ENCODE measurements at regions not wholly inside any gene's neighbourhood (a gene's known extent, or its start where the extent isn't known, plus 50 kb on each side); places are given as distances from the start of the nearest gene placed in this dataset.
"Not testable (repeated sequence)": the region's sequence is repeated elsewhere in the genome, so short reads cannot be mapped to it uniquely, and the experiment has no call there.

DNA sequence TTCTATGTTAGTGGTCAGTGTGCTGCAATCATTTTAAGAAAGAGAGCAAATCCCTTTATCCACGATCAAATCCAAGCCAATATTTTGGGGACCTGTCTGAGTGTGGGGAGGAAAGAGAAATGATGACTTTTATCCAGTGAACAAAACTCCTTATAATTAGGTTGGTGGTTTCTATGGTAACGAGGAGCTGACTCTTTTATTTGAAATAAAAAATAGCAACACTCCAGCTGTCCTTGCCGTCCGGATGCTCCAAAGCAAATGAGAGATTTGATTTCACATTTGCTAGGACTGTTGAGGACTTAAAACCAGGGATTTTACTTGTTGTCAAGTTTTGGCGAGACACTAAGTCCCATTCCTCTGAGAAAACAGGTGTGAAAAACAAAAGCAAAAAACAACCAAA is 154.0 kb upstream of the PRICKLE2 start:
- peak; percentile 71 for DNase-seq
- no peaks in the 10 kb centered on the region for H3K27me3 ChIP-seq (ENCODE audit: control insufficient read depth, insufficient read depth, low read length)
- no CpG with 5 or more reads among the region's 5 CpGs for WGBS (ENCODE audit: insufficient coverage)
- H3K4me1 ChIP-seq (ENCODE audit: control insufficient read depth, insufficient read depth, low read length): no peaks in the 10 kb centered on the region
- H3K9me3 ChIP-seq (replicated peaks; ENCODE audit: control insufficient read depth, low read depth, low read length): peaks cover 2% of the 10 kb centered on the region
- no peaks in the 10 kb centered on the region for H3K36me3 ChIP-seq (ENCODE audit: control insufficient read depth, insufficient read depth, low read length)
- H3K4me3 ChIP-seq (ENCODE audit: low read length): no peak overlapping the region
- H3K27ac ChIP-seq (ENCODE audit: low read length): no peak overlapping the region

DNA sequence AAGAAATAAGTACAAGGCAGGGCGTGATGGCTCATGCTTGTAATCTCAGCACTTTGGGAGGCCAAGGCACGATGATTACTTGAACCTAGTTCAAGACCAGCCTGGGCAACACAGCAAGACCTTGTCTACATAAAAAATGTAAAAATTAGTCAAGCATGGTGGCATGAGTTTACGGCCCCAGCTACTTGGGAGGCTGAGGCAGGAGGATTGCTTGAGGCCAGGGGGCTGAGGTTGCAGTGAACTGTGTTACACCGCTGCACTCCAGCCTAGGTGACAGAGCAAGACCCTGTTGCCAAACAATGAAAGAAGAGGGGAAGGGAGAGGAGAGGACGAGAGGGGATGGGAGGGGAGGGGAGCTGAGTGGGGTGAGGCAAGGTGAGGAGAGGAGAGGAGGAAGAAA is 152.7 kb upstream of the PRICKLE2 start:
- WGBS (ENCODE audit: insufficient coverage): 93% methylated on average over 5 of the region's 5 CpGs
- H3K36me3 ChIP-seq (ENCODE audit: control insufficient read depth, insufficient read depth, low read length): no peaks in the 10 kb centered on the region

DNA sequence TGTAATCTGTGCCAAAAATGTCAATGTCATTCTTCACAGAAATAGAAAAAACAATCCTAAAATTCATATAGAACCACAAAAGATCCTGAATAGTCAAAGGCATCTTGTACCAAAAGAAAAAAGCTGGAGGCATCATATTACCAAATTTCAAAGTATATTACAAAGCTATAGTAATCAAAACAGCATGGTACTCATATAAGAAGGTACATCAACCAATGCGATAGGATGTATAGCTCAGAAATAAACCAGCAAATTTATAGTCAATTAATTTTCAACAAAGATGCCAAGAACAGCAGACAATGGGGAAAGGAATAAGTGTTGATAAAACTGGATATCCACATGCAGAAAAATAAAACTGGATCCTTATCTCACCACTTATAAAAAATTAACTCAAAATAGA is 150.5 kb upstream of the PRICKLE2 start:
- Histone ChIP-seq H3K4me3 (ENCODE audit: low read length) (no peak overlapping the region), H3K4me1 (ENCODE audit: control insufficient read depth, insufficient read depth, low read length) (no peaks in the 10 kb centered on the region), H3K9me3 (replicated peaks; ENCODE audit: control insufficient read depth, low read depth, low read length) (peaks cover 2% of the 10 kb centered on the region), H3K27ac (ENCODE audit: low read length) (no peak overlapping the region), H3K27me3 (ENCODE audit: control insufficient read depth, insufficient read depth, low read length) (no peaks in the 10 kb centered on the region), H3K36me3 (ENCODE audit: control insufficient read depth, insufficient read depth, low read length) (no peaks in the 10 kb centered on the region)
- WGBS (ENCODE audit: insufficient coverage): no CpG with 5 or more reads among the region's 1 CpG
- DNase-seq: no peak

More for the DNA sequence above, 152.7 kb upstream of the PRICKLE2 start:
- Histone ChIP-seq H3K4me1 (ENCODE audit: control insufficient read depth, insufficient read depth, low read length) (no peaks in the 10 kb centered on the region), H3K27ac (ENCODE audit: low read length) (no peak overlapping the region), H3K4me3 (ENCODE audit: low read length) (no peak overlapping the region), H3K9me3 (replicated peaks; ENCODE audit: control insufficient read depth, low read depth, low read length) (peaks cover 2% of the 10 kb centered on the region), H3K27me3 (ENCODE audit: control insufficient read depth, insufficient read depth, low read length) (no peaks in the 10 kb centered on the region)
- no peak for DNase-seq

DNA sequence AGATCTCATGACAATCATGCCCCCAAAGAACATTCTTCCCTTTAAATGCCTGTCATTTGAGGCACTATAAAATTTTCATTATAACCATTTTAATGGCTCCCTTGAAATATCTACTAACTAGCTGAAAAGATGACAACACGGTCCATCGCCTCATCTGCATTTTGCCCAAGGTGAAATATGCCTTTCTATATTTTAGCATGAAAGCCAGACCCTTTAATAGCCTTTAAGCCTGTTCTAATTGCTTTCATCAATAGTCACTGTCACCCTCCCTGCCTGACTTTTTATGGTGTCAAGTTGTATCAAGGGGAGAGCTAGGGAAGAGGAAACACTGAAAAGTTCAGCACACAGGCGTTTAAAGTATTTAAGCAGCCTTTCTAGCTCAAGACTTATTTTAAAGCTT is 144.1 kb upstream of the PRICKLE2 start:
- Histone ChIP-seq H3K27ac (ENCODE audit: low read length) (no peak overlapping the region), H3K27me3 (ENCODE audit: control insufficient read depth, insufficient read depth, low read length) (no peaks in the 10 kb centered on the region), H3K4me1 (ENCODE audit: control insufficient read depth, insufficient read depth, low read length) (peaks cover 8% of the 10 kb centered on the region), H3K4me3 (ENCODE audit: low read length) (no peak overlapping the region), H3K9me3 (replicated peaks; ENCODE audit: control insufficient read depth, low read depth, low read length) (no peaks in the 10 kb centered on the region), H3K36me3 (ENCODE audit: control insufficient read depth, insufficient read depth, low read length) (no peaks in the 10 kb centered on the region)
- no peak for DNase-seq
- WGBS (ENCODE audit: insufficient coverage): no CpG with 5 or more reads among the region's 3 CpGs

DNA sequence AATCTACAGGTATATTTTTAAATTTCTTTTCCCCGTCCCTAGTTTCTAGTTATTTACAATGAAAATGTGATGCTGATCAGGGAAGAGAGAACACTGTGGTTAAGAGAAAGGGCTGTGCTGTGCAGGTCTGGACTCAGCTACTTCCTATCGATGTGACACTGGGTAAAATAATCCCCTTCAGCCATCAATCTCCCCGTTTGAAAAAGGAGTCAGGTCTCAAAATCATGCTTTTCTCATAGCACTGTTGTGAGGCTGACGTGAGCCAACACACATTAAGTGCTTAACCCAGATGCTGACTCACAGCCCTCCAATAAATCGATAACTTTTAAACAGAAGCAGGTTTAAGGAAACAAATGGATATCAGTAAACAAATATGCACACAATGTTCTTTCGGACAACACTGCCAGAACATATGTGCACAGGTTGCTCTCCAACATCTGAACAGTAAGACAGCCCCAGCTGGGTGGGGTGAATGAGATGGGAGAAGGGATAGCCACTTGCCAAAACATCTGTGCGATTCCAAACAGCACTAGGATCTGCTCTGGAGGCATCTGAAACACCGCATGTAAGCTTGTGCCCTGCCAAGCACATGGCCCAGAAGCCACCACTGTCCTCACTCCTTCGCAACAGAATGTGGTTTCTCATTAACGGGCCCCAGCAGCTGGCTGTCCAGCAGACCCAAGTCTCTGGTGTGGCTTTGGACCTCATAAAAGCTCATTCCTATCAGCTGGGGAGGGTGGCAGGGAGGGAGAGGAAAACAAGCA is 143.2 kb upstream of the PRICKLE2 start:
- H3K27ac ChIP-seq (ENCODE audit: low read length): peak overlapping the region; percentile 2
- H3K27me3 ChIP-seq (ENCODE audit: control insufficient read depth, insufficient read depth, low read length): no peaks in the 10 kb centered on the region
- H3K4me1 ChIP-seq (ENCODE audit: control insufficient read depth, insufficient read depth, low read length): peaks cover 8% of the 10 kb centered on the region
- no peaks in the 10 kb centered on the region for H3K36me3 ChIP-seq (ENCODE audit: control insufficient read depth, insufficient read depth, low read length)
- DNase-seq: peak; percentile 88
- WGBS (ENCODE audit: insufficient coverage): 17% methylated on average over 2 of the region's 10 CpGs
- H3K9me3 ChIP-seq (replicated peaks; ENCODE audit: control insufficient read depth, low read depth, low read length): no peaks in the 10 kb centered on the region
- H3K4me3 ChIP-seq (ENCODE audit: low read length): no peak overlapping the region

DNA sequence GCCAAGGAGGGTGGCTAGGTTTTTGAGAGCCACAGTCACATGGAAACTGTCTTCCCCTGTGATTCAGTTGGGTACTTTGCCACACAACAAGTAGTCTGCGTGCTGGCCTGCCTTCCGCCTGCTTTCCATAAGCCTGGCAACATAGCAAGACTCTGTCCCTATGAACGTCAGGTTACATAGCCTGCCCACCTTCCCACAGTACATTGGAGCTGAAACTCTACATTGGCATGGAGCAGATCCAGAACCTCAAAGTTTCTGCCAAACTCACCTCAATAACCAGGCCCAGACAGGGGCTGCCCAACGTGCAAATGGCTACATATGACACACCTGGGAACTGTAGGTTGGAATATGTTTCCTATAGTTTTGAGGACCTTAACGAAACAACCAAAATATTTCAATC is 140.6 kb upstream of the PRICKLE2 start:
- Histone ChIP-seq H3K27ac (ENCODE audit: low read length) (no peak overlapping the region), H3K27me3 (ENCODE audit: control insufficient read depth, insufficient read depth, low read length) (no peaks in the 10 kb centered on the region), H3K4me1 (ENCODE audit: control insufficient read depth, insufficient read depth, low read length) (peaks cover 11% of the 10 kb centered on the region), H3K9me3 (replicated peaks; ENCODE audit: control insufficient read depth, low read depth, low read length) (no peaks in the 10 kb centered on the region), H3K36me3 (ENCODE audit: control insufficient read depth, insufficient read depth, low read length) (no peaks in the 10 kb centered on the region), H3K4me3 (ENCODE audit: low read length) (no peak overlapping the region)
- no peak for DNase-seq
- 92% methylated on average over 3 of the region's 5 CpGs for WGBS (ENCODE audit: insufficient coverage)

DNA sequence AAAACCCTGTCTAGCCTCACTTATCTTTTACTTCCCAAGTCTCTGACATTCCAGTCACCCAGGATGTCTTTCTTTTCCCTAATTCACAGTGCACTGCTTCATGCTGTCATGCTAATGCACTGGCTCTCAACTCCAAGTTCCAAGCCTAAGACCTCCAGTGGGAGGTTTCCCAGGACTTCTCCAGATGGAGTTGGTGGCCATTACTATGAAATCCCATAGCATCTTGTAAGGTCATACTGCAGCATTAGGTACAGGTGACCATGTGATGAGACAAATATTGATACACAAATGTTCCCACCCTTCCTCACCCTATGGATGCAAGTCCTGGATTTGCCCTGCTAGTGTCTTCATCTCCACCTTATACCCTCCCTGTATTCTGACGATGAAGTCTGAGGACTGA is 138.6 kb upstream of the PRICKLE2 start:
- DNase-seq: no peak
- WGBS (ENCODE audit: insufficient coverage): no CpG with 5 or more reads among the region's 1 CpG
- no peaks in the 10 kb centered on the region for H3K9me3 ChIP-seq (replicated peaks; ENCODE audit: control insufficient read depth, low read depth, low read length)
- H3K27ac ChIP-seq (ENCODE audit: low read length): no peak overlapping the region
- H3K27me3 ChIP-seq (ENCODE audit: control insufficient read depth, insufficient read depth, low read length): no peaks in the 10 kb centered on the region
- H3K4me1 ChIP-seq (ENCODE audit: control insufficient read depth, insufficient read depth, low read length): peaks cover 12% of the 10 kb centered on the region
- no peaks in the 10 kb centered on the region for H3K36me3 ChIP-seq (ENCODE audit: control insufficient read depth, insufficient read depth, low read length)
- H3K4me3 ChIP-seq (ENCODE audit: low read length): no peak overlapping the region

DNA sequence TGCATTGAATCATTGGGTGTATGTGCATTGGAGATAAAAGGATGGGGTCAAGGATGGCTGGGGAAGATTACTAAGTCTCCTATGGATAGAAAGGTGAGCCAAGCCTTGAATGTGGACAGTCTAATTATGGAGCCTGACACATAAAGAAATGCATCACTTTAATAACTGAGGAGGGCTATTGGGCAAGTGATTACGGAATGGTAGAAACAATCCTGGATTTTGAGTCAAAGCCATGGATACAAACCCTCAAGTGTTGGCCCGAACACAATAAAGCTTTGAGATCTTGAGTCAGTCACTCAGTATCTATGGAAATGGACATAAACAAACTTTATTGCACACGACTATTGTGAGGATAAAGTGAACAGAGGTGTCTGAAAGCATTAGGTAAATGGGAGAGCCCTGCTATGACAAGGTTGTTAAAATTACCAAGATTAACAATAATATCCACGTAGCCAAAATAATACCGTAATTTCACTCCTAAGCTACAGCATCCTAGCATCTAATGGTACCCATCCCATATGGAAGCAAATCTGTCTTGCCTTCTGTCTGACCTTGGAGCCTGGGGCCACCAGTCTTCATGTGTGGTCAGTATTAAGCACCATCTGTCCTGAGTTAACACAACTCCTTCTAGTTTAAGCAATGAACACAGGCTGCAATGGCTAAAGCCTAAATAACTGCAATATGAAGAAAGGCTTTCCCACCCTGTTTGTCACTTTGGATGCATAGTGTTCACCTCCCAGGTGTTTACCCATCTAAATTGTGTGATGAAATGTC is 136.9 kb upstream of the PRICKLE2 start:
- no peak for DNase-seq
- no peak overlapping the region for H3K27ac ChIP-seq (ENCODE audit: low read length)
- 66% methylated on average over 2 of the region's 5 CpGs for WGBS (ENCODE audit: insufficient coverage)
- peaks cover 6% of the 10 kb centered on the region for H3K4me1 ChIP-seq (ENCODE audit: control insufficient read depth, insufficient read depth, low read length)
- H3K9me3 ChIP-seq (replicated peaks; ENCODE audit: control insufficient read depth, low read depth, low read length): no peaks in the 10 kb centered on the region
- H3K4me3 ChIP-seq (ENCODE audit: low read length): no peak overlapping the region
- no peaks in the 10 kb centered on the region for H3K27me3 ChIP-seq (ENCODE audit: control insufficient read depth, insufficient read depth, low read length)
- no peaks in the 10 kb centered on the region for H3K36me3 ChIP-seq (ENCODE audit: control insufficient read depth, insufficient read depth, low read length)

DNA sequence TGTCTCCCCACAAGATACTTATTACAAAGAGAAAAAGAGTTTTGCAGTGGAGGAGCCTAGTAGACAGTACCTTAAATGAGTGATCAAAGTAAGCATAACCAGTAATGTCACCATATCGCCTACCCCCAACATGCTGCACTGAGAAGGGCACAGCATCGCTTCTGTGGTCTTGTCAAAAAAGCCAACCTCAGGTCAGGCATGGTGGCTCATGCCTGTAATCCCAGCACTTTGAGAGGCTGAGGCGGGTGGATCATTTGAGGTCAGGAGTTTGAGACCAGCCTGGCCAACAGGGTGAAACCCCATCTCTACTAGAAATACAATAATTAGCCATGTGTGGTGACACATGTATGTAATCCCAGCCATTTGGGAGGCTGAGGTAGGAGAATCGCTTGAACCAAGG is 135.8 kb upstream of the PRICKLE2 start:
- H3K27me3 ChIP-seq (ENCODE audit: control insufficient read depth, insufficient read depth, low read length); H3K4me1 ChIP-seq (ENCODE audit: control insufficient read depth, insufficient read depth, low read length); H3K27ac ChIP-seq (ENCODE audit: low read length); H3K36me3 ChIP-seq (ENCODE audit: control insufficient read depth, insufficient read depth, low read length); H3K9me3 ChIP-seq (replicated peaks; ENCODE audit: control insufficient read depth, low read depth, low read length); H3K4me3 ChIP-seq (ENCODE audit: low read length); DNase-seq: not testable (repeated sequence)
- WGBS (ENCODE audit: insufficient coverage): 100% methylated on average over 3 of the region's 4 CpGs

DNA sequence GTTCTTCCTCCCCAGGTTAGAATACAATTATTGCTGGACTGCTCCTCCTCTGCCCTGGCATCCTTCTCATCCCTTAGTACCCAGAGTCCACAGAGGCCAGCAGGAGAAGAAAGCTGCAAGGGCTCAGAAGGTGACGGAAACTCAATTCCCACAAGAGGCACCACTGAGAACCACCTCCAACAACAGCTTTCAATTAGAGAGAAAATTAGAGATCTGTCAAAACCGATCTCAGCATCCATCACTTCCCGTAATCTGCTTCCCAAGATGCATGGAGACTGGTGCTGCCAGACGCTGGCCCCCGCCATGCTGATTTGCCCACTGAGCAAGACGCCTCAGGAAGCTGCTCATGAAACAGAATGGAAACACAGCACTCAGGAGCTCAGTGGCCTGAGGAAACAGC is 135.0 kb upstream of the PRICKLE2 start:
- Histone ChIP-seq H3K27ac (ENCODE audit: low read length) (no peak overlapping the region), H3K36me3 (ENCODE audit: control insufficient read depth, insufficient read depth, low read length) (no peaks in the 10 kb centered on the region), H3K4me3 (ENCODE audit: low read length) (no peak overlapping the region), H3K4me1 (ENCODE audit: control insufficient read depth, insufficient read depth, low read length) (peaks cover 10% of the 10 kb centered on the region), H3K27me3 (ENCODE audit: control insufficient read depth, insufficient read depth, low read length) (no peaks in the 10 kb centered on the region), H3K9me3 (replicated peaks; ENCODE audit: control insufficient read depth, low read depth, low read length) (no peaks in the 10 kb centered on the region)
- no peak for DNase-seq
- 72% methylated on average over 5 of the region's 6 CpGs for WGBS (ENCODE audit: insufficient coverage)
